Neural cell (in vitro differentiated cells): ENCODE measurements at regions not wholly inside any gene's neighbourhood (a gene's known extent, or its start where the extent isn't known, plus 50 kb on each side); places are given as distances from the start of the nearest gene placed in this dataset.

Experiments used
- H2AFZ ChIP-seq: fragments of 200-600, 300-800 bp; sonication (generic), shearing (Covaris generic); 2 replicates; pipeline ENCODE4 v1.6.0; 2014; ENCODE audit warnings: low read depth, mild to moderate bottlenecking, antibody characterized with exemption, low read length, moderate library complexity
- H3F3A ChIP-seq: fragments of 200-600 bp; shearing (Covaris generic); 2 replicates; pipeline ENCODE4 v1.6.1; 2016; ENCODE audit warnings: mild to moderate bottlenecking, moderate library complexity, mixed read lengths, antibody characterized with exemption, low read length; ENCODE audit not compliant: insufficient read depth, poor library complexity, severe bottlenecking
- H3K27ac ChIP-seq: fragments of 200-600, 300-800 bp; sonication (generic), shearing (Covaris generic); 2 replicates; pipeline ENCODE4 v1.5.1; 2014; ENCODE audit warnings: mild to moderate bottlenecking, low read length, moderate library complexity
- H3K27me3 ChIP-seq: fragments of 300-800, 200-600 bp; sonication (generic), shearing (Covaris generic); 2 replicates; pipeline ENCODE4 v1.6.0; 2014; ENCODE audit warnings: mild to moderate bottlenecking, low read depth, low read length, moderate library complexity; ENCODE audit not compliant: insufficient read depth
- H3K36me3 ChIP-seq: fragments of 300-800, 200-600 bp; sonication (generic), shearing (Covaris generic); 2 replicates; pipeline ENCODE4 v1.5.1; 2014; ENCODE audit warnings: mild to moderate bottlenecking, antibody characterized with exemption, low read length, moderate library complexity; ENCODE audit not compliant: insufficient read depth
- H3K4me2 ChIP-seq: fragments of 300-800, 200-600 bp; sonication (generic), shearing (Covaris generic); 2 replicates; pipeline ENCODE4 v1.6.0; 2014; ENCODE audit warnings: mild to moderate bottlenecking, low read length
- H3K4me3 ChIP-seq: fragments of 300-800, 200-600 bp; sonication (generic), shearing (Covaris generic); 2 replicates; pipeline ENCODE4 v1.5.1; 2014; ENCODE audit warnings: mild to moderate bottlenecking, low read length, moderate library complexity
- H3K79me2 ChIP-seq: fragments of 200-600 bp; shearing (Covaris generic); replicated peaks from 2 replicates; pipeline ENCODE4 v1.6.0; 2014; ENCODE audit warnings: mild to moderate bottlenecking, low read length, moderate library complexity; ENCODE audit not compliant: insufficient read depth
- H3K9ac ChIP-seq: fragments of 300-800, 200-600 bp; sonication (generic), shearing (Covaris generic); 2 replicates; pipeline ENCODE4 v1.6.1; 2016; ENCODE audit warnings: mild to moderate bottlenecking, low read length, mixed read lengths
- H3K9me2 ChIP-seq: fragments of 200-600 bp; shearing (Covaris generic); 2 replicates; pipeline ENCODE4 v1.6.1; 2016; ENCODE audit warnings: mild to moderate bottlenecking, low read length, mixed read lengths; ENCODE audit not compliant: insufficient read depth
- H3K9me3 ChIP-seq: fragments of 200-600, 300-800 bp; sonication (generic), shearing (Covaris generic); 2 replicates; pipeline ENCODE4 v1.6.1; 2016; ENCODE audit warnings: mild to moderate bottlenecking, mixed run types, low read length, moderate library complexity, mixed read lengths
- H4K20me1 ChIP-seq: fragments of 200-600 bp; shearing (Covaris generic); 2 replicates; pipeline ENCODE4 v1.6.1; 2016; ENCODE audit warnings: mild to moderate bottlenecking, mixed run types; ENCODE audit not compliant: insufficient read depth
- CTCF ChIP-seq: fragments of 450-650 bp; IDR thresholded peaks from 2 replicates; pipeline ENCODE4 v1.5.1; 2014; ENCODE audit warnings: antibody characterized with exemption, mild to moderate bottlenecking, moderate library complexity; ENCODE audit not compliant: poor library complexity, severe bottlenecking
- EP300 ChIP-seq: fragments of 450-650 bp; conservative IDR thresholded peaks from 2 replicates; pipeline ENCODE4 v1.6.1; 2014; ENCODE audit warnings: antibody characterized with exemption, mild to moderate bottlenecking, moderate library complexity; ENCODE audit not compliant: poor library complexity, severe bottlenecking
- EZH2 ChIP-seq: fragments of 200-600, 300-800 bp; shearing (Covaris generic), sonication (generic); IDR thresholded peaks from 2 replicates; pipeline ENCODE4 v1.6.1; 2014; ENCODE audit warnings: antibody characterized with exemption, low read length, borderline replicate concordance, mild to moderate bottlenecking; ENCODE audit not compliant: insufficient read depth, poor library complexity, severe bottlenecking
- MXI1 ChIP-seq: fragments of 450-650 bp; conservative IDR thresholded peaks from 2 replicates; pipeline ENCODE4 v1.6.1; 2014; ENCODE audit warnings: antibody characterized with exemption, mild to moderate bottlenecking; ENCODE audit not compliant: poor library complexity, severe bottlenecking
- POLR2AphosphoS5 ChIP-seq: IDR thresholded peaks from 2 replicates; pipeline ENCODE4 v1.6.1; 2012
- RAD21 ChIP-seq: fragments of 450-650 bp; conservative IDR thresholded peaks from 2 replicates; pipeline ENCODE4 v1.6.1; 2014; ENCODE audit warnings: antibody characterized with exemption, mild to moderate bottlenecking, moderate library complexity
- SMC3 ChIP-seq: fragments of 450-650 bp; conservative IDR thresholded peaks from 2 replicates; pipeline ENCODE4 v1.6.1; 2014; ENCODE audit warnings: antibody characterized with exemption, mild to moderate bottlenecking, moderate library complexity; ENCODE audit not compliant: poor library complexity
- TAF1 ChIP-seq: IDR thresholded peaks from 2 replicates; pipeline ENCODE4 v1.6.1; 2012; ENCODE audit warnings: low read depth
- TF ChIP-seq, protein P1 (sequence below): IDR thresholded peaks from 2 replicates; pipeline ENCODE4 v1.6.1; 2012; ENCODE audit warnings: borderline replicate concordance

- Histone ChIP-seq H3K27me3 (peaks cover 83% of the 10 kb centered on the region), H2AFZ (no peak overlapping the region), H4K20me1 (no peaks in the 10 kb centered on the region), H3K4me3 (no peak overlapping the region), H3K36me3 (no peaks in the 10 kb centered on the region), H3K9ac (no peak overlapping the region), H3K4me2 (no peak overlapping the region), H3F3A (no peaks in the 10 kb centered on the region), H3K27ac (no peak overlapping the region), H3K79me2 (no peaks in the 10 kb centered on the region), H3K9me3 (no peaks in the 10 kb centered on the region), H3K9me2 (no peaks in the 10 kb centered on the region)
- TF ChIP-seq EP300 (no peak), TAF1 (no peak)
These were observed 211.8 kb downstream of the NR2F2 start for GRCh38 chr15:96542130-96542770.

DNA sequence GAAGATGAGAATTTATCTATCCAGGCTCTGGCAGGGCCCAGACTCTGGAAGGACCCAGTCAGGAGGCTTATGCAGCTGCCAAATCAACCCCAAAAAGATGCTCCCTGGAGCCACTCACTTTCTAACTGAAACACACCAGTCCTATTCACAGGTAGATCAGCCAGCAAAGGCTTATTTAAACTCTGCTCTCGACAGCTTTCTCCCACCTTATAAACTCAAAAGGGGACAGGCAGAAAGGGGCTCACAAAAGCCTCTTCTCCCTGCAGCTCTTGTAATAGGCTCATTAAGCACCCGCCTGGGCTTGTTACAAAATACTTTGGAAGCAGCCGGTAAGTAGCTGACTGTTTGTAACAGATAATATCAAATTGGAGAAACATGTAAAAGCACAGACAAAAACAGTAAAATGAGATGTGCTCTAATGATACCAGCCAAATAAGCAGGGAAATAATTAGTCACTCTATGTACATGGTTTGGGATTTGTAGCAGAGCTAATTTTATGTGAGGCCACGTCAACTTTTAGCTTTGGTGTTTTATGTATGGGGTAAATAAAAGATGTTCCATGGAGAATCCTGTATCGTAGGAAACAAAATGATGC lies 213.8 kb downstream of the NR2F2 start:
- no peak overlapping the region for H2AFZ ChIP-seq
- no peaks in the 10 kb centered on the region for H3K9me3 ChIP-seq
- no peaks in the 10 kb centered on the region for H4K20me1 ChIP-seq
- H3F3A ChIP-seq = no peaks in the 10 kb centered on the region
- no peak overlapping the region for H3K9ac ChIP-seq
- TF ChIP-seq SMC3 (no peak), TAF1 (no peak), RAD21 (no peak), EZH2 (no peak), EP300 (no peak), CTCF (no peak), MXI1 (no peak), POLR2AphosphoS5 (no peak)
- TF ChIP-seq, protein P1, sequence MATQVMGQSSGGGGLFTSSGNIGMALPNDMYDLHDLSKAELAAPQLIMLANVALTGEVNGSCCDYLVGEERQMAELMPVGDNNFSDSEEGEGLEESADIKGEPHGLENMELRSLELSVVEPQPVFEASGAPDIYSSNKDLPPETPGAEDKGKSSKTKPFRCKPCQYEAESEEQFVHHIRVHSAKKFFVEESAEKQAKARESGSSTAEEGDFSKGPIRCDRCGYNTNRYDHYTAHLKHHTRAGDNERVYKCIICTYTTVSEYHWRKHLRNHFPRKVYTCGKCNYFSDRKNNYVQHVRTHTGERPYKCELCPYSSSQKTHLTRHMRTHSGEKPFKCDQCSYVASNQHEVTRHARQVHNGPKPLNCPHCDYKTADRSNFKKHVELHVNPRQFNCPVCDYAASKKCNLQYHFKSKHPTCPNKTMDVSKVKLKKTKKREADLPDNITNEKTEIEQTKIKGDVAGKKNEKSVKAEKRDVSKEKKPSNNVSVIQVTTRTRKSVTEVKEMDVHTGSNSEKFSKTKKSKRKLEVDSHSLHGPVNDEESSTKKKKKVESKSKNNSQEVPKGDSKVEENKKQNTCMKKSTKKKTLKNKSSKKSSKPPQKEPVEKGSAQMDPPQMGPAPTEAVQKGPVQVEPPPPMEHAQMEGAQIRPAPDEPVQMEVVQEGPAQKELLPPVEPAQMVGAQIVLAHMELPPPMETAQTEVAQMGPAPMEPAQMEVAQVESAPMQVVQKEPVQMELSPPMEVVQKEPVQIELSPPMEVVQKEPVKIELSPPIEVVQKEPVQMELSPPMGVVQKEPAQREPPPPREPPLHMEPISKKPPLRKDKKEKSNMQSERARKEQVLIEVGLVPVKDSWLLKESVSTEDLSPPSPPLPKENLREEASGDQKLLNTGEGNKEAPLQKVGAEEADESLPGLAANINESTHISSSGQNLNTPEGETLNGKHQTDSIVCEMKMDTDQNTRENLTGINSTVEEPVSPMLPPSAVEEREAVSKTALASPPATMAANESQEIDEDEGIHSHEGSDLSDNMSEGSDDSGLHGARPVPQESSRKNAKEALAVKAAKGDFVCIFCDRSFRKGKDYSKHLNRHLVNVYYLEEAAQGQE = no peak
- no peak overlapping the region for H3K4me2 ChIP-seq
- peaks cover 76% of the 10 kb centered on the region for H3K27me3 ChIP-seq
- H3K4me3 ChIP-seq = no peak overlapping the region
- no peak overlapping the region for H3K27ac ChIP-seq
- no peaks in the 10 kb centered on the region for H3K9me2 ChIP-seq
- H3K79me2 ChIP-seq = no peaks in the 10 kb centered on the region
- no peaks in the 10 kb centered on the region for H3K36me3 ChIP-seq
